Sigmoid colon (tissue), 6 donors: ENCODE measurements at regions not wholly inside any gene's neighbourhood (a gene's known extent, or its start where the extent isn't known, plus 50 kb on each side); places are given as distances from the start of the nearest gene placed in this dataset.

Experiments used
- DNase-seq: peaks from one replicate; pipeline ENCODE4 v3.0.0-alpha.2; 2019
- H3K27ac ChIP-seq, 4 donors: fragments of 200-600 bp; sonication (generic); one replicate each; pipeline ENCODE4 v1.5.1; 2016 to 2019; ENCODE audit warnings: mild to moderate bottlenecking in 1 of 4
- H3K27me3 ChIP-seq, 3 donors: fragments of 200-600 bp; sonication (generic); one replicate each; pipeline ENCODE4 v1.5.1; 2019; ENCODE audit warnings: mild to moderate bottlenecking in 1 of 3
- H3K36me3 ChIP-seq, 4 donors: fragments of 200-600 bp; sonication (generic); one replicate each; pipeline ENCODE4 v1.5.1; 2016 to 2019
- H3K4me1 ChIP-seq, 4 donors: fragments of 200-600 bp; sonication (generic); one replicate each; pipeline ENCODE4 v1.5.1; 2017 to 2019
- H3K4me3 ChIP-seq, 4 donors: fragments of 200-600 bp; sonication (generic); one replicate each; pipeline ENCODE4 v1.5.1; 2017 to 2019; ENCODE audit warnings: mild to moderate bottlenecking in 2 of 4, moderate library complexity in 1 of 4
- H3K9me3 ChIP-seq, 4 donors: fragments of 200-600 bp in 3 of 4; sonication (generic) in 3 of 4; one replicate each; pipeline versions ENCODE4 v1.5.1 to v1.6.1; 2013 to 2019
- EP300 ChIP-seq, 4 donors: sonication (generic); formaldehyde crosslinking; IDR thresholded peaks; one replicate each; pipeline ENCODE4 v1.6.1; 2017; ENCODE audit warnings: antibody characterized with exemption in 4 of 4
- POLR2A ChIP-seq, 2 donors: fragments of 450-650 bp; IDR thresholded peaks; one replicate each; pipeline ENCODE4 v1.6.1; 2016; ENCODE audit warnings: antibody characterized with exemption in 2 of 2, mild to moderate bottlenecking in 2 of 2, moderate library complexity in 2 of 2
- POLR2AphosphoS5 ChIP-seq, 4 donors: sonication (generic); formaldehyde crosslinking; IDR thresholded peaks; one replicate each; pipeline ENCODE4 v1.6.1; 2017; ENCODE audit warnings: antibody characterized with exemption in 4 of 4
- WGBS, 2 donors: extraction: QIAGEN DNeasy Blood & Tissue Kit; methylation state at CpG; one replicate each; pipeline ENCODE4 v1.1.7; 2013; 5-methylcytosine and 5-hydroxymethylcytosine counted together
- intact Hi-C: fragments of 100-400 bp; cut with DNase I; formaldehyde crosslinking; loops from one replicate; pipeline ENCODE4 v1.15.1; 2023
- TF ChIP-seq, protein P1 (sequence below), 4 experiments: fragments of 450-650 bp in 3 of 4; fragments of 200-600 bp in 1 of 4; IDR thresholded peaks; one replicate each; pipeline ENCODE4 v1.5.1; 2016 to 2019; ENCODE audit warnings: antibody characterized with exemption in 4 of 4, mild to moderate bottlenecking in 3 of 4, moderate library complexity in 2 of 4
- donor health status: healthy with polysubstance abuse.
- donor health status: healthy.

DNA sequence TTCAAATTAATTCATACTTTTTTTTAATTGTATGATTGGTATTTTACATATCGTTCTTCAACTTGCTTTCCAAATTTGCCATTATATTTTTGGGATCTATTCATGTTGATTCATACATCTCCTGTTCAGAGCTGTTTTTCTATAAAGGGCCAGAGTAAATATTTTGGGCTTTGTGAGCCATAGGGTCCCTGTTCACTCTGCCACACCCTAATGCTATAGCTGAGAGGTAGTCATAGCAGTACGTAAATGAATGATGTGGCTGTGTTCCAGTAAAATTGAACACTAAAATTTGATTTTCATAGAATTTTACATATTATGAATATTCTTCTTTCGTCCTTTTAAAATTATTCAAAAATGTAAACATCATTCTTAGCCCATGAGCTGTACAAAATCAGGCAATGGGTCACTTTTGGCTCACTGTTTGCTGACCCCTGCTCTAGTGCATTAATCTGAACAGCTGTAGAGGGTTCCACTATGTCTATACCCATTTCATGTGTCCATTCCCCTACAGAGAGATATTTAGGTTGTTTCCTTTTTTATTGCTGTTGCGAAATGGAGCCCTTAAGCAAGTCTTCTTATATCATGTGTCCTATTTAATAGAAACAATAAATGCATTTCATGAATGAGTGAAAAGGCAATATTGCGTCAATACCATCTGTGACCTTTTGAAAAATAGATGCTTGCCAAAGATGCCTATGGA is 136.4 kb upstream of the SALL4 start:
- intact Hi-C loops = no loop called here
- no peak overlapping the region for H3K27ac ChIP-seq
- no peak for DNase-seq
- H3K4me1 ChIP-seq = no peaks in the 10 kb centered on the region
- no peaks in the 10 kb centered on the region for H3K9me3 ChIP-seq
- no peak for TF ChIP-seq EP300 (IDR thresholded peaks at IDR 0.05)
- no peak for TF ChIP-seq POLR2AphosphoS5 (IDR thresholded peaks at IDR 0.05)
- TF ChIP-seq, protein P1, sequence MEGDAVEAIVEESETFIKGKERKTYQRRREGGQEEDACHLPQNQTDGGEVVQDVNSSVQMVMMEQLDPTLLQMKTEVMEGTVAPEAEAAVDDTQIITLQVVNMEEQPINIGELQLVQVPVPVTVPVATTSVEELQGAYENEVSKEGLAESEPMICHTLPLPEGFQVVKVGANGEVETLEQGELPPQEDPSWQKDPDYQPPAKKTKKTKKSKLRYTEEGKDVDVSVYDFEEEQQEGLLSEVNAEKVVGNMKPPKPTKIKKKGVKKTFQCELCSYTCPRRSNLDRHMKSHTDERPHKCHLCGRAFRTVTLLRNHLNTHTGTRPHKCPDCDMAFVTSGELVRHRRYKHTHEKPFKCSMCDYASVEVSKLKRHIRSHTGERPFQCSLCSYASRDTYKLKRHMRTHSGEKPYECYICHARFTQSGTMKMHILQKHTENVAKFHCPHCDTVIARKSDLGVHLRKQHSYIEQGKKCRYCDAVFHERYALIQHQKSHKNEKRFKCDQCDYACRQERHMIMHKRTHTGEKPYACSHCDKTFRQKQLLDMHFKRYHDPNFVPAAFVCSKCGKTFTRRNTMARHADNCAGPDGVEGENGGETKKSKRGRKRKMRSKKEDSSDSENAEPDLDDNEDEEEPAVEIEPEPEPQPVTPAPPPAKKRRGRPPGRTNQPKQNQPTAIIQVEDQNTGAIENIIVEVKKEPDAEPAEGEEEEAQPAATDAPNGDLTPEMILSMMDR (IDR thresholded peaks at IDR 0.05) = no peak
- TF ChIP-seq POLR2A (IDR thresholded peaks at IDR 0.05) = no peak
- no peak overlapping the region for H3K4me3 ChIP-seq
- 67 to 79% methylated on average over 5 of the region's 5 CpGs for WGBS, 2 donors
- H3K36me3 ChIP-seq = no peaks in the 10 kb centered on the region
- peaks cover 0 to 6% (median 0%) of the 10 kb centered on the region in 3 donors for H3K27me3 ChIP-seq

GRCh38 chr20:51937779-51938178 is 135.5 kb upstream of the SALL4 start:
- intact Hi-C loops = no loop called here
- no peak overlapping the region for H3K4me3 ChIP-seq
- no peak for DNase-seq
- TF ChIP-seq EP300 (IDR thresholded peaks at IDR 0.05) = no peak
- TF ChIP-seq POLR2AphosphoS5 (IDR thresholded peaks at IDR 0.05) = no peak
- TF ChIP-seq, protein P1 (IDR thresholded peaks at IDR 0.05) = no peak
- 91 to 93% methylated on average over 8 of the region's 8 CpGs for WGBS, 2 donors
- H3K36me3 ChIP-seq = no peaks in the 10 kb centered on the region
- no peak overlapping the region for H3K27ac ChIP-seq
- no peaks in the 10 kb centered on the region for H3K9me3 ChIP-seq
- peaks cover 0 to 14% (median 0%) of the 10 kb centered on the region in 3 donors for H3K27me3 ChIP-seq
- no peaks in the 10 kb centered on the region for H3K4me1 ChIP-seq

- intact Hi-C loops = no loop called here
- DNase-seq = no peak
- WGBS, 2 donors = 73 to 91% methylated on average over 2 of the region's 2 CpGs
- H3K4me1 ChIP-seq = no peaks in the 10 kb centered on the region
- H3K36me3 ChIP-seq = no peaks in the 10 kb centered on the region
- H3K27ac ChIP-seq = no peak overlapping the region
- H3K27me3 ChIP-seq = peaks cover 0 to 14% (median 0%) of the 10 kb centered on the region in 3 donors
- no peak overlapping the region for H3K4me3 ChIP-seq
- no peak for TF ChIP-seq POLR2AphosphoS5 (IDR thresholded peaks at IDR 0.05)
- no peak for TF ChIP-seq POLR2A (IDR thresholded peaks at IDR 0.05)
- TF ChIP-seq EP300 (IDR thresholded peaks at IDR 0.05) = no peak
- TF ChIP-seq, protein P1 (IDR thresholded peaks at IDR 0.05) = no peak
- H3K9me3 ChIP-seq = no peaks in the 10 kb centered on the region
These were observed 134.1 kb upstream of the SALL4 start for GRCh38 chr20:51936377-51936776.

DNA sequence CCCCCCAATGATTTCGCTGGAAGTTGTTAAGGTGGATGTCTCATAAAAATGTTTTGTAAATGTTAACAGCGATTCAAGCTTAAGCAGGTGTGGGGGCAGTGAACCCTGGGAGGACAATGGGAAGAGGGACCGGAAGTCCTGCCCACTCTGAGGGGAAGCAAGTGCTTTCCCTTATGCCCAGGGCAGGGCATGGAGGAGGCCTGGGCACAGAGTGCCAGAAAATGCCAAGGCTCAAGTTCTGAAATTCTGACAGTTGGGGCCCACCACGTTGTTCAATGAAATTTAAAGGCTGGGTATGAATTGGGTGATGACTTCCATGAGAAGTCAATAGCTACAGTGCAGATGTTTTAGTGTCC is 132.7 kb upstream of the SALL4 start:
- DNase-seq = no peak
- intact Hi-C loops = no loop called here
- Histone ChIP-seq H3K36me3 (no peaks in the 10 kb centered on the region), H3K9me3 (no peaks in the 10 kb centered on the region), H3K27ac (no peak overlapping the region), H3K27me3 (peaks cover 0 to 14% (median 0%) of the 10 kb centered on the region in 3 donors), H3K4me1 (no peaks in the 10 kb centered on the region), H3K4me3 (no peak overlapping the region)
- WGBS, 2 donors = 28 to 69% methylated on average over 4 of the region's 4 CpGs
- no peak for TF ChIP-seq POLR2AphosphoS5 (IDR thresholded peaks at IDR 0.05)

GRCh38 chr20:51934301-51935002 is 132.1 kb upstream of the SALL4 start:
- no peak overlapping the region for H3K27ac ChIP-seq
- TF ChIP-seq, protein P1 (IDR thresholded peaks at IDR 0.05) = no peak
- TF ChIP-seq EP300 (IDR thresholded peaks at IDR 0.05) (no peak), POLR2A (IDR thresholded peaks at IDR 0.05) (no peak), POLR2AphosphoS5 (IDR thresholded peaks at IDR 0.05) (no peak)
- H3K36me3 ChIP-seq = no peaks in the 10 kb centered on the region
- intact Hi-C loops = no loop called here
- WGBS, 2 donors = 11 to 50% methylated on average over 11 of the region's 11 CpGs
- no peaks in the 10 kb centered on the region for H3K9me3 ChIP-seq
- no peak overlapping the region for H3K4me3 ChIP-seq
- no peaks in the 10 kb centered on the region for H3K4me1 ChIP-seq
- peaks cover 0 to 14% (median 0%) of the 10 kb centered on the region in 3 donors for H3K27me3 ChIP-seq
- DNase-seq = no peak
